B cell (primary cell): ENCODE measurements at regions not wholly inside any gene's neighbourhood (a gene's known extent, or its start where the extent isn't known, plus 50 kb on each side); places are given as distances from the start of the nearest gene placed in this dataset.

Source experiments
- ATAC-seq: fragments of 200-7000 bp; cut with Tn5 transposase; one replicate; pipeline ENCODE4 v1.10.0; 2021; ENCODE audit warnings: low read depth, mild to moderate bottlenecking, moderate number of reproducible peaks, moderate library complexity
- CTCF ChIA-PET: fragments of 350-600 bp; sonication (Branson Sonifier 250); formaldehyde crosslinking; loops from one replicate; lab custom pipeline; 2021; ENCODE audit warnings: antibody characterized with exemption, inconsistent platforms; lab: Charles Lee
- POLR2A ChIA-PET: fragments of 350-600 bp; sonication (Branson Sonifier 250); formaldehyde crosslinking; loops from one replicate; lab custom pipeline; 2021; ENCODE audit warnings: antibody characterized with exemption; lab: Charles Lee
- DNase-seq: peaks from one replicate; pipeline ENCODE4 v3.0.0; 2013
- H2AFZ ChIP-seq: 2 replicates; pipeline ENCODE4 v1.6.1; 2012; ENCODE audit warnings: mild to moderate bottlenecking, low read depth, low read length; ENCODE audit not compliant: insufficient read depth, poor library complexity, severe bottlenecking
- H3K27ac ChIP-seq, 2 donors: 1 replicate in 1 of 2; 2 replicates in 1 of 2; pipeline ENCODE4 v1.5.1; 2012 to 2013; ENCODE audit warnings: low read length in 2 of 2, mild to moderate bottlenecking in 2 of 2, moderate library complexity in 1 of 2
- H3K27me3 ChIP-seq, 4 experiments: fragments of 200-600 bp in 1 of 4; sonication (generic) in 1 of 4; replicated peaks in 1 of 4; 1 replicate in 2 of 4; 2 replicates in 2 of 4; pipeline versions ENCODE4 v1.6.1 to v1.7.0; 2013 to 2016; ENCODE audit warnings: low read length in 3 of 4, mild to moderate bottlenecking in 2 of 4, mixed read lengths in 1 of 4, moderate library complexity in 1 of 4; ENCODE audit not compliant: insufficient read depth in 4 of 4, control insufficient read depth in 3 of 4; ENCODE audit errors: control extremely low read depth in 1 of 4
- H3K36me3 ChIP-seq, 2 experiments: replicated peaks in 1 of 2; 1 replicate in 1 of 2; 2 replicates in 1 of 2; pipeline versions ENCODE4 v1.6.1 to v1.7.1; 2013; ENCODE audit warnings: low read length in 1 of 2; ENCODE audit not compliant: insufficient read depth in 2 of 2, control insufficient read depth in 1 of 2; ENCODE audit errors: control extremely low read depth in 1 of 2, extremely low read depth in 1 of 2
- H3K4me1 ChIP-seq, 2 donors: fragments of 200-600 bp in 1 of 2; sonication (generic) in 1 of 2; 1 replicate in 1 of 2; 2 replicates in 1 of 2; pipeline versions ENCODE4 v1.5.1 to v1.6.1; 2013 to 2017; ENCODE audit warnings: low read length in 2 of 2; ENCODE audit not compliant: control insufficient read depth in 2 of 2, insufficient read depth in 2 of 2
- H3K4me2 ChIP-seq: replicated peaks from 2 replicates; pipeline ENCODE3; 2012; ENCODE audit warnings: mild to moderate bottlenecking, low read depth, low read length; ENCODE audit not compliant: poor library complexity, severe bottlenecking
- H3K4me3 ChIP-seq, 5 experiments: fragments of 200-600 bp in 1 of 5; sonication (generic) in 1 of 5; 1 replicate in 3 of 5; 2 replicates in 2 of 5; pipeline versions ENCODE4 v1.5.1 to v1.7.0; 2011 to 2016; ENCODE audit warnings: low read length in 4 of 5, mild to moderate bottlenecking in 4 of 5, low read depth in 2 of 5, control low read depth in 1 of 5, moderate library complexity in 1 of 5; ENCODE audit not compliant: insufficient read depth in 1 of 5; ENCODE audit errors: control extremely low read depth in 1 of 5, extremely low read depth in 1 of 5
- H3K79me2 ChIP-seq: fragments of 200-600 bp; sonication (generic); one replicate; pipeline ENCODE4 v1.6.0; 2016; ENCODE audit warnings: low read length; ENCODE audit not compliant: control insufficient read depth, insufficient read depth
- H3K9ac ChIP-seq: fragments of 200-600 bp; sonication (generic); 2 replicates; pipeline ENCODE4 v1.6.1; 2017; ENCODE audit warnings: mild to moderate bottlenecking, low read length, moderate library complexity
- H3K9me3 ChIP-seq, 3 donors: one replicate each; pipeline versions ENCODE4 v1.6.1 to v1.7.1; 2013; ENCODE audit warnings: low read length in 2 of 3; ENCODE audit not compliant: control insufficient read depth in 2 of 3, insufficient read depth in 1 of 3; ENCODE audit errors: control extremely low read depth in 1 of 3
- H4K20me1 ChIP-seq: 2 replicates; pipeline ENCODE4 v1.6.0; 2012; ENCODE audit warnings: mild to moderate bottlenecking, low read length; ENCODE audit not compliant: insufficient read depth, control insufficient read depth, poor library complexity, severe bottlenecking
- H3K27ac Mint-ChIP-seq: one replicate; pipeline ENCODE4 v1.8.0; 2021; ENCODE audit warnings: mixed read lengths
- H3K27me3 Mint-ChIP-seq: one replicate; pipeline ENCODE4 v1.8.0; 2021; ENCODE audit warnings: mixed read lengths
- H3K4me1 Mint-ChIP-seq: one replicate; pipeline ENCODE4 v1.8.0; 2021; ENCODE audit warnings: mixed read lengths
- H3K4me3 Mint-ChIP-seq: one replicate; pipeline ENCODE4 v1.8.0; 2021; ENCODE audit warnings: mixed read lengths
- H3K9me3 Mint-ChIP-seq: one replicate; pipeline ENCODE4 v1.8.0; 2022; ENCODE audit warnings: mixed read lengths; ENCODE audit not compliant: insufficient read depth
- CTCF ChIP-seq: fragments of 200-600 bp; IDR thresholded peaks from one replicate; pipeline ENCODE4 v1.8.0; 2022; ENCODE audit warnings: antibody characterized with exemption, mild to moderate bottlenecking
- EZH2 ChIP-seq: IDR thresholded peaks from 2 replicates; pipeline ENCODE4 v1.6.1; 2012; ENCODE audit warnings: borderline replicate concordance, low read depth, mild to moderate bottlenecking, moderate library complexity, low read length; ENCODE audit not compliant: insufficient read depth, poor library complexity, severe bottlenecking
- WGBS: methylation state at CpG from one replicate; pipeline ENCODE4 v1.1.5; 2013; ENCODE audit warnings: missing lambda C conversion rate; ENCODE audit not compliant: insufficient coverage; 5-methylcytosine and 5-hydroxymethylcytosine counted together
- intact Hi-C: fragments of 100-400 bp; cut with micrococcal nuclease; formaldehyde crosslinking; loops from one replicate; pipeline ENCODE4 v1.10.0; 2022

GRCh38 chr1:217261636-217262035, 369.3 kb downstream of the GPATCH2 start:
- H3K27me3 Mint-ChIP-seq, result no peaks in the 10 kb centered on the region
- Histone ChIP-seq H3K4me2 (no peak overlapping the region), H3K27me3 (no peaks in the 10 kb centered on the region), H3K9ac (no peak overlapping the region), H3K79me2 (no peaks in the 10 kb centered on the region), H3K27ac (no peak overlapping the region), H3K9me3 (no peaks in the 10 kb centered on the region), H2AFZ (no peak overlapping the region), H3K4me3 (no peak overlapping the region), H3K4me1 (no peaks in the 10 kb centered on the region), H3K36me3 (no peaks in the 10 kb centered on the region), H4K20me1 (no peaks in the 10 kb centered on the region)
- ATAC-seq (no peak), DNase-seq (no peak)
- no peaks in the 10 kb centered on the region for H3K9me3 Mint-ChIP-seq
- WGBS, result no CpG with 5 or more reads among the region's 2 CpGs
- TF ChIP-seq EZH2 (no peak), CTCF (no peak)
- H3K27ac Mint-ChIP-seq, result no peak overlapping the region
- H3K4me3 Mint-ChIP-seq, result no peak overlapping the region
- CTCF ChIA-PET, result no interaction called here
- no peaks in the 10 kb centered on the region for H3K4me1 Mint-ChIP-seq
- intact Hi-C loops, result no loop called here
- POLR2A ChIA-PET, result no interaction called here

- Histone ChIP-seq H3K36me3 (no peaks in the 10 kb centered on the region), H3K27me3 (no peaks in the 10 kb centered on the region), H3K4me2 (no peak overlapping the region), H3K4me3 (no peak overlapping the region), H3K9ac (no peak overlapping the region), H2AFZ (no peak overlapping the region), H3K27ac (no peak overlapping the region), H4K20me1 (no peaks in the 10 kb centered on the region), H3K9me3 (no peaks in the 10 kb centered on the region), H3K79me2 (no peaks in the 10 kb centered on the region), H3K4me1 (no peaks in the 10 kb centered on the region)
- ATAC-seq, result no peak
- Mint-ChIP-seq H3K27me3 (no peaks in the 10 kb centered on the region), H3K4me1 (no peaks in the 10 kb centered on the region), H3K9me3 (no peaks in the 10 kb centered on the region), H3K27ac (no peak overlapping the region), H3K4me3 (no peak overlapping the region)
- POLR2A ChIA-PET, result no interaction called here
- DNase-seq, result no peak
- 80% methylated on average over 1 of the region's 1 CpG for WGBS
- TF ChIP-seq EZH2 (no peak), CTCF (no peak)
- CTCF ChIA-PET, result no interaction called here
- intact Hi-C loops, result no loop called here
Observed at GRCh38 chr1:217260676-217261075, 370.2 kb downstream of the GPATCH2 start.
